ENCODE measurements at regions not wholly inside any gene's neighbourhood (a gene's known extent, or its start where the extent isn't known, plus 50 kb on each side); places are given as distances from the start of the nearest gene placed in this dataset.

- H2AFZ ChIP-seq (ENCODE audit: low read depth, low read length): no peak overlapping the region
- no peaks in the 10 kb centered on the region for H3F3A ChIP-seq (ENCODE audit: insufficient read depth, low read length, poor library complexity, severe bottlenecking)
- no peaks in the 10 kb centered on the region for H4K20me1 ChIP-seq (ENCODE audit: insufficient read depth)
- no peak overlapping the region for H3K4me2 ChIP-seq (ENCODE audit: low read length)
- TF ChIP-seq TAF1 (IDR thresholded peaks at IDR 0.05; ENCODE audit: low read depth) (no peak), RAD21 (conservative IDR thresholded peaks at IDR 0.05) (no peak), MXI1 (conservative IDR thresholded peaks at IDR 0.05; ENCODE audit: poor library complexity, severe bottlenecking) (no peak), EP300 (conservative IDR thresholded peaks at IDR 0.05; ENCODE audit: poor library complexity, severe bottlenecking) (no peak), CTCF (IDR thresholded peaks at IDR 0.05; ENCODE audit: poor library complexity, severe bottlenecking) (no peak), POLR2AphosphoS5 (IDR thresholded peaks at IDR 0.05) (no peak), EZH2 (IDR thresholded peaks at IDR 0.05; ENCODE audit: borderline replicate concordance, insufficient read depth, low read length, poor library complexity, severe bottlenecking) (no peak), SMC3 (conservative IDR thresholded peaks at IDR 0.05; ENCODE audit: poor library complexity) (no peak)
- TF ChIP-seq, protein P1, sequence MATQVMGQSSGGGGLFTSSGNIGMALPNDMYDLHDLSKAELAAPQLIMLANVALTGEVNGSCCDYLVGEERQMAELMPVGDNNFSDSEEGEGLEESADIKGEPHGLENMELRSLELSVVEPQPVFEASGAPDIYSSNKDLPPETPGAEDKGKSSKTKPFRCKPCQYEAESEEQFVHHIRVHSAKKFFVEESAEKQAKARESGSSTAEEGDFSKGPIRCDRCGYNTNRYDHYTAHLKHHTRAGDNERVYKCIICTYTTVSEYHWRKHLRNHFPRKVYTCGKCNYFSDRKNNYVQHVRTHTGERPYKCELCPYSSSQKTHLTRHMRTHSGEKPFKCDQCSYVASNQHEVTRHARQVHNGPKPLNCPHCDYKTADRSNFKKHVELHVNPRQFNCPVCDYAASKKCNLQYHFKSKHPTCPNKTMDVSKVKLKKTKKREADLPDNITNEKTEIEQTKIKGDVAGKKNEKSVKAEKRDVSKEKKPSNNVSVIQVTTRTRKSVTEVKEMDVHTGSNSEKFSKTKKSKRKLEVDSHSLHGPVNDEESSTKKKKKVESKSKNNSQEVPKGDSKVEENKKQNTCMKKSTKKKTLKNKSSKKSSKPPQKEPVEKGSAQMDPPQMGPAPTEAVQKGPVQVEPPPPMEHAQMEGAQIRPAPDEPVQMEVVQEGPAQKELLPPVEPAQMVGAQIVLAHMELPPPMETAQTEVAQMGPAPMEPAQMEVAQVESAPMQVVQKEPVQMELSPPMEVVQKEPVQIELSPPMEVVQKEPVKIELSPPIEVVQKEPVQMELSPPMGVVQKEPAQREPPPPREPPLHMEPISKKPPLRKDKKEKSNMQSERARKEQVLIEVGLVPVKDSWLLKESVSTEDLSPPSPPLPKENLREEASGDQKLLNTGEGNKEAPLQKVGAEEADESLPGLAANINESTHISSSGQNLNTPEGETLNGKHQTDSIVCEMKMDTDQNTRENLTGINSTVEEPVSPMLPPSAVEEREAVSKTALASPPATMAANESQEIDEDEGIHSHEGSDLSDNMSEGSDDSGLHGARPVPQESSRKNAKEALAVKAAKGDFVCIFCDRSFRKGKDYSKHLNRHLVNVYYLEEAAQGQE (IDR thresholded peaks at IDR 0.05; ENCODE audit: borderline replicate concordance): no peak
- H3K79me2 ChIP-seq (replicated peaks; ENCODE audit: insufficient read depth, low read length): no peaks in the 10 kb centered on the region
- no peaks in the 10 kb centered on the region for H3K36me3 ChIP-seq (ENCODE audit: insufficient read depth, low read length)
- H3K4me3 ChIP-seq (ENCODE audit: low read length): no peak overlapping the region
- H3K9me2 ChIP-seq (ENCODE audit: insufficient read depth, low read length): no peaks in the 10 kb centered on the region
- H3K9ac ChIP-seq (ENCODE audit: low read length): no peak overlapping the region
- H3K27me3 ChIP-seq (ENCODE audit: insufficient read depth, low read depth, low read length): no peaks in the 10 kb centered on the region
- no peaks in the 10 kb centered on the region for H3K9me3 ChIP-seq (ENCODE audit: low read length)
- H3K27ac ChIP-seq (ENCODE audit: low read length): no peak overlapping the region
These were observed 471.9 kb upstream of the UBE2E3 start for GRCh38 chr2:180508458-180508857.

DNA sequence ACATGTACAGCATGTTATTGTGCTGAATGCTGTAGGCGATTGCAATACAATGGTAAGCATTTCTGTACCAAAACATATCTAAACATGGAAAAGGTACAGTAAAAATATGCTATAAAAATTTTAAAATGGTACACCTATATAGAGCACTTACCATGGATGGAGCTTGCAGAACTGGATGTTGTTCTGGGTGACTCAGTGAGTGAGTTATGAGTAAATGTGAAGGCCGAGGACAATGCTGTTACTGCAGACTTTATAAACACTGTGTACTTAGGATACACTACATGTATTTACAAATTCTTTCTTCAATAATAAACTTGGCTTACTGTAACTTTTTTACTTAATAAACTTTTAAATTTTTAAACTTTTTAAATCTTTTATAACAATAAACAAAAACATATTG lies 473.4 kb upstream of the UBE2E3 start:
- Histone ChIP-seq H3K36me3 (ENCODE audit: insufficient read depth, low read length) (no peaks in the 10 kb centered on the region), H3F3A (ENCODE audit: insufficient read depth, low read length, poor library complexity, severe bottlenecking) (no peaks in the 10 kb centered on the region), H3K27me3 (ENCODE audit: insufficient read depth, low read depth, low read length) (no peaks in the 10 kb centered on the region), H4K20me1 (ENCODE audit: insufficient read depth) (no peaks in the 10 kb centered on the region), H3K9me3 (ENCODE audit: low read length) (no peaks in the 10 kb centered on the region), H3K9ac (ENCODE audit: low read length) (no peak overlapping the region), H3K9me2 (ENCODE audit: insufficient read depth, low read length) (no peaks in the 10 kb centered on the region), H2AFZ (ENCODE audit: low read depth, low read length) (no peak overlapping the region), H3K79me2 (replicated peaks; ENCODE audit: insufficient read depth, low read length) (no peaks in the 10 kb centered on the region), H3K4me3 (ENCODE audit: low read length) (no peak overlapping the region), H3K4me2 (ENCODE audit: low read length) (no peak overlapping the region), H3K27ac (ENCODE audit: low read length) (no peak overlapping the region)
- TF ChIP-seq RAD21 (conservative IDR thresholded peaks at IDR 0.05): no peak
- TF ChIP-seq POLR2AphosphoS5 (IDR thresholded peaks at IDR 0.05): no peak
- no peak for TF ChIP-seq TAF1 (IDR thresholded peaks at IDR 0.05; ENCODE audit: low read depth)
- no peak for TF ChIP-seq SMC3 (conservative IDR thresholded peaks at IDR 0.05; ENCODE audit: poor library complexity)
- TF ChIP-seq, protein P1 (IDR thresholded peaks at IDR 0.05; ENCODE audit: borderline replicate concordance): no peak

Measured in neural cell (in vitro differentiated cells).